ENCODE measurements at regions not wholly inside any gene's neighbourhood (a gene's known extent, or its start where the extent isn't known, plus 50 kb on each side); places are given as distances from the start of the nearest gene placed in this dataset.

DNA sequence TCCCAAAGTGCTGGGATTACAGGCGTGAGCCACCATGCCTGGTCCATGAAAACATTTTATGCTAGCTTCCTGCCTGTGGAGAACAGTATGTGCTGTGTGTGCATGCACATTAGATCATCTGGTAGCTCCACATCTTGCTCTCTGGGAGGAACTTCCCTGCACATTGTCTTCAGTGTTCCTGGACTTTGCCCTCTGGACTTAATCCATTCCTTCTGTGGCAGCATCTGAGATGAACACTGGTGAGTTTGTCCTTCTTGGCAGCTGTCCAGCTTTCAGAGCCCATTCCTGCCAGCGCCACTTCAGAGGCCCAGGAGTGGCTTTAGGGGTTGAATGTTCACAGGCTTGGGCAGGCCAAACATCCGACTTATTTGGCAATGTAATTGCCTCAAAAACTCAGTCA lies 65.2 kb downstream of the POU3F3 start:
- H4K20me1 ChIP-seq (ENCODE audit: insufficient read depth), result no peaks in the 10 kb centered on the region
- TF ChIP-seq, protein P1, sequence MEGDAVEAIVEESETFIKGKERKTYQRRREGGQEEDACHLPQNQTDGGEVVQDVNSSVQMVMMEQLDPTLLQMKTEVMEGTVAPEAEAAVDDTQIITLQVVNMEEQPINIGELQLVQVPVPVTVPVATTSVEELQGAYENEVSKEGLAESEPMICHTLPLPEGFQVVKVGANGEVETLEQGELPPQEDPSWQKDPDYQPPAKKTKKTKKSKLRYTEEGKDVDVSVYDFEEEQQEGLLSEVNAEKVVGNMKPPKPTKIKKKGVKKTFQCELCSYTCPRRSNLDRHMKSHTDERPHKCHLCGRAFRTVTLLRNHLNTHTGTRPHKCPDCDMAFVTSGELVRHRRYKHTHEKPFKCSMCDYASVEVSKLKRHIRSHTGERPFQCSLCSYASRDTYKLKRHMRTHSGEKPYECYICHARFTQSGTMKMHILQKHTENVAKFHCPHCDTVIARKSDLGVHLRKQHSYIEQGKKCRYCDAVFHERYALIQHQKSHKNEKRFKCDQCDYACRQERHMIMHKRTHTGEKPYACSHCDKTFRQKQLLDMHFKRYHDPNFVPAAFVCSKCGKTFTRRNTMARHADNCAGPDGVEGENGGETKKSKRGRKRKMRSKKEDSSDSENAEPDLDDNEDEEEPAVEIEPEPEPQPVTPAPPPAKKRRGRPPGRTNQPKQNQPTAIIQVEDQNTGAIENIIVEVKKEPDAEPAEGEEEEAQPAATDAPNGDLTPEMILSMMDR (conservative IDR thresholded peaks at IDR 0.05; ENCODE audit: low read depth, low read length), result no peak
- no peak overlapping the region for H3K27ac ChIP-seq
- no peaks in the 10 kb centered on the region for H3K4me1 ChIP-seq (ENCODE audit: low read depth, poor library complexity, severe bottlenecking)
- no peak overlapping the region for H3K9ac ChIP-seq
- H3K27me3 ChIP-seq (ENCODE audit: insufficient read depth, low read depth), result no peaks in the 10 kb centered on the region
- no peak overlapping the region for H2AFZ ChIP-seq (ENCODE audit: low read depth)
- no peak overlapping the region for H3K4me3 ChIP-seq (IDR thresholded peaks at IDR 0.05; ENCODE audit: insufficient read depth, low read depth, low read length)
- no peak overlapping the region for H3K4me2 ChIP-seq
- H3K36me3 ChIP-seq (ENCODE audit: insufficient read depth), result no peaks in the 10 kb centered on the region
- no peaks in the 10 kb centered on the region for H3K79me2 ChIP-seq (ENCODE audit: insufficient read depth, low read depth)

DNA sequence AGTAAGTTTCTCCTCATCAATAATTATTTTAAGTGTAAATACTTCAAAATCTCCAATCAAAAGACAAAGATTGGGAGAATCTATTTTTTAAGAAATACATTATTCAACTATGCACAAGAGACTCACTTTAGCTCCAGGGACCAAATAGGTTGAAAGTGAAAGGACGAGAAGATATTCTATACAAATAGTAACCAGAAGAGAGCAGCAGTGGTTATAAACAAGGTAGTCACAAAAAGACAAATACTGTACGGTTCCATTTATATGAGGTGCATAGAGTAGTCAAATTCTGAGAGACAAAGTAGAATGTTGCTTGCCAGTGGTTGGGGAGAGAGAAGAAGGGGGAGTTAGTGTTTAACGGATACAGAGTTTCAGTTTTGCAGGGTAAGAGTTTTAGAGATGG lies 69.8 kb downstream of the POU3F3 start:
- H3K4me3 ChIP-seq (IDR thresholded peaks at IDR 0.05; ENCODE audit: insufficient read depth, low read depth, low read length), result no peak overlapping the region
- H3K27ac ChIP-seq, result no peak overlapping the region
- TF ChIP-seq, protein P1 (conservative IDR thresholded peaks at IDR 0.05; ENCODE audit: low read depth, low read length), result no peak
- H3K27me3 ChIP-seq (ENCODE audit: insufficient read depth, low read depth), result no peaks in the 10 kb centered on the region
- no peaks in the 10 kb centered on the region for H3K4me1 ChIP-seq (ENCODE audit: low read depth, poor library complexity, severe bottlenecking)
- H3K79me2 ChIP-seq (ENCODE audit: insufficient read depth, low read depth), result no peaks in the 10 kb centered on the region
- H3K9ac ChIP-seq, result no peak overlapping the region
- no peak overlapping the region for H2AFZ ChIP-seq (ENCODE audit: low read depth)
- H3K4me2 ChIP-seq, result no peak overlapping the region
- no peaks in the 10 kb centered on the region for H3K36me3 ChIP-seq (ENCODE audit: insufficient read depth)
- no peaks in the 10 kb centered on the region for H4K20me1 ChIP-seq (ENCODE audit: insufficient read depth)

DNA sequence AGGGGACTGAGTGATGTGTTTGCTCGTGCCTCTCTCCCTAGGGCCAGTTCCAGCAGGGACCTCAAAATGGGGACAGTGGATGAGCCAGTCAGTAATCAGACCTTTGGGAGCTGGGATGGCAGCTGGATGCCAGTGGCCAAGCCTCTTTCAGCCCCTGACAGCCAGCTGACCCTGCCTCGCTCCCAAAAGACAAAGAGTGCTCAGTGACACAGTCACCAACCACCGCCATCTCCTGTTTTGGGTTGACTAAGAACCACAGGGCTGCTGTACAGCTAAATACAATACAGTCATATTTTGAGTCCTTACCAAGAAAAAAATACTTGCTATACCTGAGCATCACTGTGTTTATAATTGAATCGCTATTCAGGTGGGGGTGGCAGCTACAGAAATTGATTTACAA lies 75.7 kb downstream of the POU3F3 start:
- Histone ChIP-seq H3K79me2 (ENCODE audit: insufficient read depth, low read depth) (no peaks in the 10 kb centered on the region), H3K4me3 (IDR thresholded peaks at IDR 0.05; ENCODE audit: insufficient read depth, low read depth, low read length) (no peak overlapping the region), H3K4me1 (ENCODE audit: low read depth, poor library complexity, severe bottlenecking) (no peaks in the 10 kb centered on the region), H2AFZ (ENCODE audit: low read depth) (no peak overlapping the region), H3K4me2 (no peak overlapping the region), H3K27me3 (ENCODE audit: insufficient read depth, low read depth) (no peaks in the 10 kb centered on the region), H3K36me3 (ENCODE audit: insufficient read depth) (no peaks in the 10 kb centered on the region), H4K20me1 (ENCODE audit: insufficient read depth) (no peaks in the 10 kb centered on the region), H3K9ac (no peak overlapping the region), H3K27ac (no peak overlapping the region)
- TF ChIP-seq, protein P1 (conservative IDR thresholded peaks at IDR 0.05; ENCODE audit: low read depth, low read length), result no peak

DNA sequence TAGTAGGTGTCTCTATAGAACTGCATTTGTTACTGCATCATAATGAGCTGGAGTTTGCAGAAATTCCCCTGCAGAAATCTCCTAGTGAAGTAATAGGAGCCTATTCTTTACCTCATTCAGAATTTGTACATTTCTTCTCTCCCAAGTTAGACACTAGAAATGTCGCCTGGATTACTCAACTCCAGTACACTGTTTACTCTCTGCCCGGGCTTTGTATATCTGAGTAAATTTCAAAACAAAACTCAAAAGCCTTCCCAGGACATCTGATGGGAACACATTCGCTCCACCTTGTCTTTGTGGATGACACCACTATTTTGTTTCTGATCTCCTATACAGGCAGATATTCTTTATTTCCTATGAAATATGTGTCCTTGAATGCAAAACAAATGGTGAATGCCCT lies 76.8 kb downstream of the POU3F3 start:
- no peaks in the 10 kb centered on the region for H3K79me2 ChIP-seq (ENCODE audit: insufficient read depth, low read depth)
- H3K4me3 ChIP-seq (IDR thresholded peaks at IDR 0.05; ENCODE audit: insufficient read depth, low read depth, low read length), result no peak overlapping the region
- H2AFZ ChIP-seq (ENCODE audit: low read depth), result no peak overlapping the region
- H3K9ac ChIP-seq, result no peak overlapping the region
- no peaks in the 10 kb centered on the region for H3K36me3 ChIP-seq (ENCODE audit: insufficient read depth)
- TF ChIP-seq, protein P1 (conservative IDR thresholded peaks at IDR 0.05; ENCODE audit: low read depth, low read length), result no peak
- no peak overlapping the region for H3K4me2 ChIP-seq
- no peaks in the 10 kb centered on the region for H4K20me1 ChIP-seq (ENCODE audit: insufficient read depth)
- no peaks in the 10 kb centered on the region for H3K27me3 ChIP-seq (ENCODE audit: insufficient read depth, low read depth)
- no peak overlapping the region for H3K27ac ChIP-seq
- no peaks in the 10 kb centered on the region for H3K4me1 ChIP-seq (ENCODE audit: low read depth, poor library complexity, severe bottlenecking)

DNA sequence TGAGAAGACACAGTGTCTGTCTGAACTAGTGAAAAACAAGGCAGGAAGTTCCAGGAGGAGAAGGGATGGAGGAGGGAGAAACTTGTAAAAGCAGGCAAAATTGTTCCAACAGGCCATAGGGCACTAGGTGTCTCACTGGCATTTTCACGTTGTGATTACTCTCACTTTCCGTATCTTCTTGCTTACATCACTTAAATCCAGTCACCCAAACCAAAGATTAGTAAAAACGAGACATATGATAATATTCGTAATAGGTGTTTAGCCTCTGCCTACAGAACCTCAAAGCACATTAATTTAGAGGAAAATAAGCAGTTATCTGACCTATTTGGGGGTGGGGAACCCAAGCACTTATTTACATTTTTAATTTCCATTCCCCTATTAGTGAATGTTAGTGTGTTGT lies 78.3 kb downstream of the POU3F3 start:
- Histone ChIP-seq H3K4me3 (IDR thresholded peaks at IDR 0.05; ENCODE audit: insufficient read depth, low read depth, low read length) (no peak overlapping the region), H3K27me3 (ENCODE audit: insufficient read depth, low read depth) (no peaks in the 10 kb centered on the region), H3K27ac (no peak overlapping the region), H2AFZ (ENCODE audit: low read depth) (no peak overlapping the region), H3K9ac (no peak overlapping the region), H3K79me2 (ENCODE audit: insufficient read depth, low read depth) (no peaks in the 10 kb centered on the region), H3K4me2 (no peak overlapping the region), H3K4me1 (ENCODE audit: low read depth, poor library complexity, severe bottlenecking) (no peaks in the 10 kb centered on the region), H3K36me3 (ENCODE audit: insufficient read depth) (no peaks in the 10 kb centered on the region), H4K20me1 (ENCODE audit: insufficient read depth) (no peaks in the 10 kb centered on the region)
- TF ChIP-seq, protein P1 (conservative IDR thresholded peaks at IDR 0.05; ENCODE audit: low read depth, low read length), result no peak
